ENCODE measurements at regions not wholly inside any gene's neighbourhood (a gene's known extent, or its start where the extent isn't known, plus 50 kb on each side); places are given as distances from the start of the nearest gene placed in this dataset.

GRCh38 chr13:111881700-111882099, 185.2 kb upstream of the SOX1 start:
- Histone ChIP-seq H3K27ac (ENCODE audit: low read depth in 1 of 2, low read length in 2 of 2) (no peak overlapping the region), H3K4me3 (ENCODE audit: low read length in 2 of 2) (no peak overlapping the region), H3K9me3 (ENCODE audit: control insufficient read depth, low read length) (peaks cover 2% of the 10 kb centered on the region), H3K4me1 (ENCODE audit: control insufficient read depth in 1 of 2, insufficient read depth in 2 of 2, low read length in 2 of 2) (no peaks in the 10 kb centered on the region), H3K36me3 (ENCODE audit: control insufficient read depth in 1 of 2, insufficient read depth in 2 of 2, low read length in 1 of 2) (no peaks in the 10 kb centered on the region), H3K27me3 (ENCODE audit: control insufficient read depth in 1 of 2, insufficient read depth in 2 of 2, low read length in 1 of 2) (no peaks in the 10 kb centered on the region)
- 83 to 86% methylated on average over 8 of the region's 8 CpGs for WGBS, 2 donors
- ATAC-seq (ENCODE audit: low FRiP score) (no peak), DNase-seq (peak in 1 of 2 donors; percentile 44)
- intact Hi-C loops (cut with DNase I) = no loop called here

DNA sequence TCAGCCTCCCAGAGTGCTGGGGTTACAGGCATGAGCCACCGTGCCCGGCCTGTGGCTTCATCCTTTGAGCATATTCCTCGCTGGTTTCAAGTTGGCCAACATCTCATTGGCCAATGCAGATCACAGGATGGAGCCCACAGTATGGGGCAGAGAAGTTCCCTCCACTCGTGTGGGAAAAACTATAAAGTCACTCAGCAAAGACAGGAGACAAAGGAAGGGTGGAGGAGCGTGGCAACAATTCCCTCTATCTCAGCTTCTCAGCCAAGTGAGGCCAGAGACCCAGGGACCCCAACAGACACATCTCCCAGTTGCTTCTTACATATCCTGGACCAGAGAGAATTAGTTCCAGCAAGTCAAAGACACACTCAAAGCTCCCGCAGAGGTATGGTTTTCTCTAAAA, 184.6 kb upstream of the SOX1 start:
- H3K4me3 ChIP-seq (ENCODE audit: low read length in 2 of 2) = no peak overlapping the region
- ATAC-seq (ENCODE audit: low FRiP score) (no peak), DNase-seq (no peak)
- H3K9me3 ChIP-seq (ENCODE audit: control insufficient read depth, low read length) = peaks cover 2% of the 10 kb centered on the region
- H3K27ac ChIP-seq (ENCODE audit: low read depth in 1 of 2, low read length in 2 of 2) = no peak overlapping the region
- intact Hi-C loops (cut with DNase I) = no loop called here
- WGBS, 2 donors = 64 to 70% methylated on average over 6 of the region's 6 CpGs
- no peaks in the 10 kb centered on the region for H3K36me3 ChIP-seq (ENCODE audit: control insufficient read depth in 1 of 2, insufficient read depth in 2 of 2, low read length in 1 of 2)
- no peaks in the 10 kb centered on the region for H3K4me1 ChIP-seq (ENCODE audit: control insufficient read depth in 1 of 2, insufficient read depth in 2 of 2, low read length in 2 of 2)
- H3K27me3 ChIP-seq (ENCODE audit: control insufficient read depth in 1 of 2, insufficient read depth in 2 of 2, low read length in 1 of 2) = no peaks in the 10 kb centered on the region

- WGBS, 2 donors = 74 to 78% methylated on average over 17 of the region's 17 CpGs
- ATAC-seq (ENCODE audit: low FRiP score) (no peak), DNase-seq (no peak)
- intact Hi-C loops (cut with DNase I) = no loop called here
- Histone ChIP-seq H3K4me1 (ENCODE audit: control insufficient read depth in 1 of 2, insufficient read depth in 2 of 2, low read length in 2 of 2) (no peaks in the 10 kb centered on the region), H3K36me3 (ENCODE audit: control insufficient read depth in 1 of 2, insufficient read depth in 2 of 2, low read length in 1 of 2) (no peaks in the 10 kb centered on the region), H3K27me3 (ENCODE audit: control insufficient read depth in 1 of 2, insufficient read depth in 2 of 2, low read length in 1 of 2) (no peaks in the 10 kb centered on the region), H3K27ac (ENCODE audit: low read depth in 1 of 2, low read length in 2 of 2) (no peak overlapping the region), H3K4me3 (ENCODE audit: low read length in 2 of 2) (no peak overlapping the region), H3K9me3 (ENCODE audit: control insufficient read depth, low read length) (peaks cover 2% of the 10 kb centered on the region)
Measured at GRCh38 chr13:111883571-111884343, 183.2 kb upstream of the SOX1 start.

DNA sequence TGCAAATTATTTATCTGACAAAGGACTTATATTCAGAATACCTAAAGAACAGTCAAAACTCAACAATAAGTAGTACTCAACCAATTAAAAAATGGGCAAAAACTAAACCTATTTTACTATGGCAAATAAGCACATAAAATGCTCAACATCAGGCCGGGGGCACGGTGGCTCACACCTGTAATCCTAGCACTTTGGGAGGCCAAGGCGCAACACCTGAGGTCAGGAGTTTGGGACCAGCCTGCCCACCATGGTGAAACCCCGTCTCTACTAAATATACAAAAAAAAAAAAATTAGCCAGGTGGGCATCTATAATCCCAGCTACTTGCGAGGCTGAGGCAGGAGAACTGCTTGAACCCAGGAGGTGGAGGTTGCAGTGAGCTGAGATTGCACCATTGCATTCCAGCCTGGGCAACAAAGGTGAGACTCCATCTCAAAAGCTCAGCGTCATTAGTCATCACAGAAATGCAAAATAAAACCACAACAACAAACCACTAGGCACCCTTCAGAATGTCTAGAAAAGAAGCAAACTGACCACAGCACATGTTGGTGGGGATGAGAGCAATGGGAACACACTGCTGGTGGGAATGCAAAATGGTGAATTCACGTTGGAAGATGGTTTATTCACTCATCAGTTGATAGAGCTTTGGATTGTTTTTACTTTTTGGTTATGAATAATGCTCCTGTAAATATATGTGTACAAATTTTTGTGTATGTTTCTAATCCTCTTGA, 180.6 kb upstream of the SOX1 start:
- Histone ChIP-seq H3K4me1 (ENCODE audit: control insufficient read depth in 1 of 2, insufficient read depth in 2 of 2, low read length in 2 of 2) (no peaks in the 10 kb centered on the region), H3K36me3 (ENCODE audit: control insufficient read depth in 1 of 2, insufficient read depth in 2 of 2, low read length in 1 of 2) (no peaks in the 10 kb centered on the region), H3K27ac (ENCODE audit: low read depth in 1 of 2, low read length in 2 of 2) (no peak overlapping the region), H3K9me3 (ENCODE audit: control insufficient read depth, low read length) (no peaks in the 10 kb centered on the region), H3K4me3 (ENCODE audit: low read length in 2 of 2) (no peak overlapping the region), H3K27me3 (ENCODE audit: control insufficient read depth in 1 of 2, insufficient read depth in 2 of 2, low read length in 1 of 2) (no peaks in the 10 kb centered on the region)
- 75 to 79% methylated on average over 7 of the region's 7 CpGs for WGBS, 2 donors
- ATAC-seq (ENCODE audit: low FRiP score) = no peak
- intact Hi-C loops (cut with DNase I) = no loop called here
- no peak for DNase-seq

- intact Hi-C loops (cut with DNase I) = no loop called here
- peak in 1 of 2 donors; percentile 70 for DNase-seq
- H3K27me3 ChIP-seq (ENCODE audit: control insufficient read depth in 1 of 2, insufficient read depth in 2 of 2, low read length in 1 of 2) = no peaks in the 10 kb centered on the region
- no peaks in the 10 kb centered on the region for H3K36me3 ChIP-seq (ENCODE audit: control insufficient read depth in 1 of 2, insufficient read depth in 2 of 2, low read length in 1 of 2)
- H3K27ac ChIP-seq (ENCODE audit: low read depth in 1 of 2, low read length in 2 of 2) = no peak overlapping the region
- peaks cover 2% of the 10 kb centered on the region for H3K9me3 ChIP-seq (ENCODE audit: control insufficient read depth, low read length)
- ATAC-seq (ENCODE audit: low FRiP score) = no peak
- H3K4me3 ChIP-seq (ENCODE audit: low read length in 2 of 2) = no peak overlapping the region
- WGBS, 2 donors = 1% methylated on average over 39 of the region's 39 CpGs
- H3K4me1 ChIP-seq (ENCODE audit: control insufficient read depth in 1 of 2, insufficient read depth in 2 of 2, low read length in 2 of 2) = no peaks in the 10 kb centered on the region
Measured at GRCh38 chr13:111893071-111893606, 173.8 kb upstream of the SOX1 start.

GRCh38 chr13:111893607-111894443, 173.1 kb upstream of the SOX1 start:
- Histone ChIP-seq H3K36me3 (ENCODE audit: control insufficient read depth in 1 of 2, insufficient read depth in 2 of 2, low read length in 1 of 2) (no peaks in the 10 kb centered on the region), H3K9me3 (ENCODE audit: control insufficient read depth, low read length) (peaks cover 2% of the 10 kb centered on the region), H3K27me3 (ENCODE audit: control insufficient read depth in 1 of 2, insufficient read depth in 2 of 2, low read length in 1 of 2) (no peaks in the 10 kb centered on the region), H3K4me1 (ENCODE audit: control insufficient read depth in 1 of 2, insufficient read depth in 2 of 2, low read length in 2 of 2) (no peaks in the 10 kb centered on the region), H3K4me3 (ENCODE audit: low read length in 2 of 2) (no peak overlapping the region), H3K27ac (ENCODE audit: low read depth in 1 of 2, low read length in 2 of 2) (no peak overlapping the region)
- intact Hi-C loops (cut with DNase I) = no loop called here
- no peak for ATAC-seq (ENCODE audit: low FRiP score)
- DNase-seq = peak in 1 of 2 donors; percentile 58
- 10 to 11% methylated on average over 35 of the region's 35 CpGs for WGBS, 2 donors

DNA sequence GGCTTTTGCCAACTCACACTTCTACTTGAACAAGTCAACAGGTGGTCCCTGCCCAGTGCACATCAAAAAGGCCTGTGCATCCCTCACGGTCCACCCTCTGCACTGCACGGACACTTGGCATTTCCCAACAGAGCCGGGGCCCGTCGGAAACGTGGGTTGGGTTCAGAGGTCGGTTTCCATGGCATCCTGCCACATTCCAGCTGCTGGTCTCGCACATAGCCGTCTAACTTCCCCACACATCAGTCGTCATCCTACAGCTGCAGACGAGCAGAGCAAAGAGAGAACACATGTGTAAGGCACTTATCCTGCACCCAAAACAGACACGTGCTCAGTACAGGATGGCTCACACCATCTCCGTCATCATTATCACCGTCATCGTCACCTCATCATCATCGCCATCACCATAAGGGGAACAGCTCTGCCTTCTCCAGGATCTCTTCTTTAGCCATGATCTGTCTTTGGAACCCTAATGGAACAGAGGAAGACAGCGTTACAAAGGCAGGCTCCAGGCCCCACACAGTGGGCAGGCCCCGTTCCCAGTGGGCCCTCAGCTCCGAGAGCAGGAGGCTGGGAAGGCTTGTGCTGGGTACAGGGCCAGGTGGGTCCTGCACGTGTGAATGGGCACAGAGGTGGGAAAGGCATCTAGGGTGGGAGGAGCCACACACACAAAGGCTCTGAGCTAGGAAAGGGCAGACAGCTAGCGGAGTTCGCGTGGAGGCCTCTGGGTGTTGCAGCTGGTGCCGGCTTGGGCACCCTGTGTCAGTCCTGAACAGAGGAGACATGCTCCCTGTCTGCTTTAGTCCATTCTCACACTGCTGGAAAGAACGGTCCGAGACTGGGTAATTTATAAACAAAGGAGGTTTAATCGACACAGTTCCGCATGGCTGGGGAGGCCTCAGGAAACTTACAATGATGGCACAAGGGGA, 170.8 kb upstream of the SOX1 start:
- no peak for ATAC-seq (ENCODE audit: low FRiP score)
- H3K4me1 ChIP-seq (ENCODE audit: control insufficient read depth in 1 of 2, insufficient read depth in 2 of 2, low read length in 2 of 2) = no peaks in the 10 kb centered on the region
- intact Hi-C loops (cut with DNase I) = no loop called here

More for the DNA sequence above, 170.8 kb upstream of the SOX1 start:
- Histone ChIP-seq H3K9me3 (ENCODE audit: control insufficient read depth, low read length) (peaks cover 2% of the 10 kb centered on the region), H3K4me3 (ENCODE audit: low read length in 2 of 2) (no peak overlapping the region), H3K27ac (ENCODE audit: low read depth in 1 of 2, low read length in 2 of 2) (no peak overlapping the region), H3K36me3 (ENCODE audit: control insufficient read depth in 1 of 2, insufficient read depth in 2 of 2, low read length in 1 of 2) (no peaks in the 10 kb centered on the region), H3K27me3 (ENCODE audit: control insufficient read depth in 1 of 2, insufficient read depth in 2 of 2, low read length in 1 of 2) (no peaks in the 10 kb centered on the region)
- DNase-seq = peak in 1 of 2 donors; percentile 59
- WGBS, 2 donors = 54 to 59% methylated on average over 28 of the region's 28 CpGs

Data from aorta (tissue), 5 donors.